ENCODE measurements at regions not wholly inside any gene's neighbourhood (a gene's known extent, or its start where the extent isn't known, plus 50 kb on each side); places are given as distances from the start of the nearest gene placed in this dataset.

DNA sequence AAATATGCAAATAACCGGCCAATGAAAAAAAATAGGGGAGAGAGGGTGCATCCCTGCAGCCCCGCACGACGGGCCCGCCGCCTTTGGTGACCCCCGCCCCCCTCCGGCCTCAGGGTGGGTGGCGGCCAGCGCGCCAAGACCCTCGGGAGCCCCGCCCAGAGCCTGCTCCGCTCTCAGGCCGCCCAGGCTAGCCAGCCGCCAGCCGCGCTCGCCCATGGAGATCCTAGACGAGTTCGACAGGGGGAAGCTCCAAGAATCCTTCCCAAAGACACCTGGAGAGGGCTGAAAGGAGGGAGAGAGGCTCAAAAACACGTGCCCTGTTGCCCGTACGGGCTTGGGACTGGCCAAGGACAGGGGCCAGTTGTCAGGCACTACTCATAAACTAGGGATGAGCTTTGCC, 434.0 kb downstream of the NR2F2 start:
- CTCF ChIA-PET (ENCODE audit: low intra/inter-chr PET ratio, low total read pairs), result no interaction called here
- Histone ChIP-seq H3K9me3 (ENCODE audit: low read length) (no peaks in the 10 kb centered on the region; the same call in 1 of the 2 replicates), H3K27ac (ENCODE audit: extremely low read length, insufficient read depth, low read length) (no peak overlapping the region), H3K4me2 (ENCODE audit: low read depth, low read length) (no peak overlapping the region), H3K9ac (ENCODE audit: insufficient read depth, low read depth, low read length) (no peak overlapping the region), H3K79me2 (ENCODE audit: insufficient read depth, low read length) (no peaks in the 10 kb centered on the region), H4K20me1 (ENCODE audit: insufficient read depth, low read length) (no peaks in the 10 kb centered on the region), H3K4me3 (replicated peaks in 1 of 3; ENCODE audit: insufficient read depth in 1 of 3, low read depth in 2 of 3, low read length in 3 of 3) (no peak overlapping the region), H3K27me3 (ENCODE audit: control insufficient read depth in 1 of 2, insufficient read depth in 2 of 2, low read length in 2 of 2) (no peaks in the 10 kb centered on the region), H2AFZ (ENCODE audit: low read length) (no peak overlapping the region), H3K4me1 (ENCODE audit: insufficient read depth, low read length) (no peaks in the 10 kb centered on the region), H3K36me3 (replicated peaks in 1 of 2; ENCODE audit: control insufficient read depth in 1 of 2, insufficient read depth in 2 of 2, low read length in 2 of 2) (no peaks in the 10 kb centered on the region)
- no peak for DNase-seq (ENCODE audit: low spot score)
- POLR2A ChIA-PET, result no interaction called here
- no TSS peak for BruUV-seq (replicated peaks)
- in situ Hi-C loops (cut with HindIII; ENCODE audit: extremely low pct_ligation_motif_present, low pct_unique_long_range_greater_than_20kb), result no loop called here
- intact Hi-C loops (cut with micrococcal nuclease; ENCODE audit: unreplicated experiment), result no loop called here
- 50% methylated on average over 9 of the region's 24 CpGs for WGBS (ENCODE audit: low lambda C conversion rate)
- ATAC-seq, result no peak
- FAIRE-seq, result no peak
- TF ChIP-seq ZSCAN30 (CRISPR knock-in tag; IDR thresholded peaks at IDR 0.05) (no peak), ZKSCAN5 (CRISPR knock-in tag; IDR thresholded peaks at IDR 0.05) (no peak), KDM1A (CRISPR knock-in tag; IDR thresholded peaks at IDR 0.05) (no peak), KLF16 (CRISPR knock-in tag; IDR thresholded peaks at IDR 0.05) (no peak), ZNF232 (CRISPR knock-in tag; IDR thresholded peaks at IDR 0.05; ENCODE audit: borderline replicate concordance) (no peak), ZNF703 (CRISPR knock-in tag; IDR thresholded peaks at IDR 0.05; ENCODE audit: borderline replicate concordance) (no peak), ZFP90 (CRISPR knock-in tag; IDR thresholded peaks at IDR 0.05; ENCODE audit: borderline replicate concordance) (no peak), HDAC2 (CRISPR knock-in tag; IDR thresholded peaks at IDR 0.05) (no peak), HES4 (CRISPR knock-in tag; IDR thresholded peaks at IDR 0.05; ENCODE audit: borderline replicate concordance) (no peak), ZNF615 (CRISPR knock-in tag; IDR thresholded peaks at IDR 0.05; ENCODE audit: borderline replicate concordance) (no peak), ZNF230 (CRISPR knock-in tag; IDR thresholded peaks at IDR 0.05) (no peak)
- TF ChIP-seq, protein P1, sequence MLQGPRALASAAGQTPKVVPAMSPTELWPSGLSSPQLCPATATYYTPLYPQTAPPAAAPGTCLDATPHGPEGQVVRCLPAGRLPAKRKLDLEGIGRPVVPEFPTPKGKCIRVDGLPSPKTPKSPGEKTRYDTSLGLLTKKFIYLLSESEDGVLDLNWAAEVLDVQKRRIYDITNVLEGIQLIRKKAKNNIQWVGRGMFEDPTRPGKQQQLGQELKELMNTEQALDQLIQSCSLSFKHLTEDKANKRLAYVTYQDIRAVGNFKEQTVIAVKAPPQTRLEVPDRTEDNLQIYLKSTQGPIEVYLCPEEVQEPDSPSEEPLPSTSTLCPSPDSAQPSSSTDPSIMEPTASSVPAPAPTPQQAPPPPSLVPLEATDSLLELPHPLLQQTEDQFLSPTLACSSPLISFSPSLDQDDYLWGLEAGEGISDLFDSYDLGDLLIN (CRISPR knock-in tag; IDR thresholded peaks at IDR 0.05; ENCODE audit: borderline replicate concordance), result no peak
- TF ChIP-seq, protein P2, sequence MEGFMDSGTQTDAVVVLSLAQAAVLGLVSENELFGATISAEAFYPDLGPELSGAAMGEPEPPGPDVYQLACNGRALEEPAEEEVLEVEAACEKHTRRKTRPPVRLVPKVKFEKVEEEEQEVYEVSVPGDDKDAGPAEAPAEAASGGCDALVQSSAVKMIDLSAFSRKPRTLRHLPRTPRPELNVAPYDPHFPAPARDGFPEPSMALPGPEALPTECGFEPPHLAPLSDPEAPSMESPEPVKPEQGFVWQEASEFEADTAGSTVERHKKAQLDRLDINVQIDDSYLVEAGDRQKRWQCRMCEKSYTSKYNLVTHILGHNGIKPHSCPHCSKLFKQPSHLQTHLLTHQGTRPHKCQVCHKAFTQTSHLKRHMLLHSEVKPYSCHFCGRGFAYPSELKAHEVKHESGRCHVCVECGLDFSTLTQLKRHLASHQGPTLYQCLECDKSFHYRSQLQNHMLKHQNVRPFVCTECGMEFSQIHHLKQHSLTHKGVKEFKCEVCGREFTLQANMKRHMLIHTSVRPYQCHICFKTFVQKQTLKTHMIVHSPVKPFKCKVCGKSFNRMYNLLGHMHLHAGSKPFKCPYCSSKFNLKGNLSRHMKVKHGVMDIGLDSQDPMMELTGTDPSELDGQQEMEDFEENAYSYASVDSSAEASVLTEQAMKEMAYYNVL (CRISPR knock-in tag; IDR thresholded peaks at IDR 0.05; ENCODE audit: borderline replicate concordance), result no peak
- TF ChIP-seq, protein P3, sequence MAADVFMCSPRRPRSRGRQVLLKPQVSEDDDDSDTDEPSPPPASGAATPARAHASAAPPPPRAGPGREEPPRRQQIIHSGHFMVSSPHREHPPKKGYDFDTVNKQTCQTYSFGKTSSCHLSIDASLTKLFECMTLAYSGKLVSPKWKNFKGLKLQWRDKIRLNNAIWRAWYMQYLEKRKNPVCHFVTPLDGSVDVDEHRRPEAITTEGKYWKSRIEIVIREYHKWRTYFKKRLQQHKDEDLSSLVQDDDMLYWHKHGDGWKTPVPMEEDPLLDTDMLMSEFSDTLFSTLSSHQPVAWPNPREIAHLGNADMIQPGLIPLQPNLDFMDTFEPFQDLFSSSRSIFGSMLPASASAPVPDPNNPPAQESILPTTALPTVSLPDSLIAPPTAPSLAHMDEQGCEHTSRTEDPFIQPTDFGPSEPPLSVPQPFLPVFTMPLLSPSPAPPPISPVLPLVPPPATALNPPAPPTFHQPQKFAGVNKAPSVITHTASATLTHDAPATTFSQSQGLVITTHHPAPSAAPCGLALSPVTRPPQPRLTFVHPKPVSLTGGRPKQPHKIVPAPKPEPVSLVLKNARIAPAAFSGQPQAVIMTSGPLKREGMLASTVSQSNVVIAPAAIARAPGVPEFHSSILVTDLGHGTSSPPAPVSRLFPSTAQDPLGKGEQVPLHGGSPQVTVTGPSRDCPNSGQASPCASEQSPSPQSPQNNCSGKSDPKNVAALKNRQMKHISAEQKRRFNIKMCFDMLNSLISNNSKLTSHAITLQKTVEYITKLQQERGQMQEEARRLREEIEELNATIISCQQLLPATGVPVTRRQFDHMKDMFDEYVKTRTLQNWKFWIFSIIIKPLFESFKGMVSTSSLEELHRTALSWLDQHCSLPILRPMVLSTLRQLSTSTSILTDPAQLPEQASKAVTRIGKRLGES (CRISPR knock-in tag; IDR thresholded peaks at IDR 0.05; ENCODE audit: borderline replicate concordance), result no peak
- TF ChIP-seq, protein P4, sequence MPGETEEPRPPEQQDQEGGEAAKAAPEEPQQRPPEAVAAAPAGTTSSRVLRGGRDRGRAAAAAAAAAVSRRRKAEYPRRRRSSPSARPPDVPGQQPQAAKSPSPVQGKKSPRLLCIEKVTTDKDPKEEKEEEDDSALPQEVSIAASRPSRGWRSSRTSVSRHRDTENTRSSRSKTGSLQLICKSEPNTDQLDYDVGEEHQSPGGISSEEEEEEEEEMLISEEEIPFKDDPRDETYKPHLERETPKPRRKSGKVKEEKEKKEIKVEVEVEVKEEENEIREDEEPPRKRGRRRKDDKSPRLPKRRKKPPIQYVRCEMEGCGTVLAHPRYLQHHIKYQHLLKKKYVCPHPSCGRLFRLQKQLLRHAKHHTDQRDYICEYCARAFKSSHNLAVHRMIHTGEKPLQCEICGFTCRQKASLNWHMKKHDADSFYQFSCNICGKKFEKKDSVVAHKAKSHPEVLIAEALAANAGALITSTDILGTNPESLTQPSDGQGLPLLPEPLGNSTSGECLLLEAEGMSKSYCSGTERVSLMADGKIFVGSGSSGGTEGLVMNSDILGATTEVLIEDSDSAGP (CRISPR knock-in tag; IDR thresholded peaks at IDR 0.05; ENCODE audit: borderline replicate concordance), result no peak

All from HepG2 (cell line).